ENCODE measurements at regions not wholly inside any gene's neighbourhood (a gene's known extent, or its start where the extent isn't known, plus 50 kb on each side); places are given as distances from the start of the nearest gene placed in this dataset.

- TF ChIP-seq EP300 (IDR thresholded peaks at IDR 0.05) (no peak), CTCF (IDR thresholded peaks at IDR 0.05) (no peak), POLR2A (IDR thresholded peaks at IDR 0.05) (no peak), POLR2AphosphoS5 (IDR thresholded peaks at IDR 0.05) (no peak)
Observed at GRCh38 chr6:134443009-134443408, 125.1 kb upstream of the SGK1 start.

Measured in suprapubic skin (tissue), 4 donors.